ENCODE measurements at regions not wholly inside any gene's neighbourhood (a gene's known extent, or its start where the extent isn't known, plus 50 kb on each side); places are given as distances from the start of the nearest gene placed in this dataset.

GRCh38 chr1:195574511-195574910, 1033.7 kb downstream of the KCNT2 start:
- TF ChIP-seq TAF1 (IDR thresholded peaks at IDR 0.05; ENCODE audit: borderline replicate concordance, insufficient read depth, low read length) (no peak), FOXP2 (optimal IDR thresholded peaks at IDR 0.05; ENCODE audit: borderline replicate concordance, extremely low read depth, extremely low read length, insufficient read depth) (no peak), REST (IDR thresholded peaks at IDR 0.05; ENCODE audit: insufficient read depth in 1 of 2, low read depth in 2 of 2, low read length in 2 of 2) (no peak), SIN3A (IDR thresholded peaks at IDR 0.05; ENCODE audit: borderline replicate concordance, insufficient read depth, low read length) (no peak), POLR2AphosphoS5 (IDR thresholded peaks at IDR 0.05; ENCODE audit: low read depth, low read length) (no peak)

- TF ChIP-seq SIN3A (IDR thresholded peaks at IDR 0.05; ENCODE audit: borderline replicate concordance, insufficient read depth, low read length): no peak
- no peak for TF ChIP-seq TAF1 (IDR thresholded peaks at IDR 0.05; ENCODE audit: borderline replicate concordance, insufficient read depth, low read length)
- no peak for TF ChIP-seq REST (IDR thresholded peaks at IDR 0.05; ENCODE audit: insufficient read depth in 1 of 2, low read depth in 2 of 2, low read length in 2 of 2)
- TF ChIP-seq FOXP2 (optimal IDR thresholded peaks at IDR 0.05; ENCODE audit: borderline replicate concordance, extremely low read depth, extremely low read length, insufficient read depth): no peak
- TF ChIP-seq POLR2AphosphoS5 (IDR thresholded peaks at IDR 0.05; ENCODE audit: low read depth, low read length): no peak
Measured at GRCh38 chr1:195569934-195570333, 1038.3 kb downstream of the KCNT2 start.

- TF ChIP-seq TAF1 (IDR thresholded peaks at IDR 0.05; ENCODE audit: borderline replicate concordance, insufficient read depth, low read length): no peak
- TF ChIP-seq FOXP2 (optimal IDR thresholded peaks at IDR 0.05; ENCODE audit: borderline replicate concordance, extremely low read depth, extremely low read length, insufficient read depth): no peak
- TF ChIP-seq POLR2AphosphoS5 (IDR thresholded peaks at IDR 0.05; ENCODE audit: low read depth, low read length): no peak
- no peak for TF ChIP-seq REST (IDR thresholded peaks at IDR 0.05; ENCODE audit: insufficient read depth in 1 of 2, low read depth in 2 of 2, low read length in 2 of 2)
- no peak for TF ChIP-seq SIN3A (IDR thresholded peaks at IDR 0.05; ENCODE audit: borderline replicate concordance, insufficient read depth, low read length)
Measured at GRCh38 chr1:195568389-195568788, 1039.9 kb downstream of the KCNT2 start.

- no peak for TF ChIP-seq FOXP2 (optimal IDR thresholded peaks at IDR 0.05; ENCODE audit: borderline replicate concordance, extremely low read depth, extremely low read length, insufficient read depth)
- no peak for TF ChIP-seq POLR2AphosphoS5 (IDR thresholded peaks at IDR 0.05; ENCODE audit: low read depth, low read length)
- TF ChIP-seq TAF1 (IDR thresholded peaks at IDR 0.05; ENCODE audit: borderline replicate concordance, insufficient read depth, low read length): no peak
- TF ChIP-seq REST (IDR thresholded peaks at IDR 0.05; ENCODE audit: insufficient read depth in 1 of 2, low read depth in 2 of 2, low read length in 2 of 2): no peak
- no peak for TF ChIP-seq SIN3A (IDR thresholded peaks at IDR 0.05; ENCODE audit: borderline replicate concordance, insufficient read depth, low read length)
Measured at GRCh38 chr1:195562074-195562473, 1046.2 kb downstream of the KCNT2 start.
